GM21619 (cell line): ENCODE measurements at regions not wholly inside any gene's neighbourhood (a gene's known extent, or its start where the extent isn't known, plus 50 kb on each side); places are given as distances from the start of the nearest gene placed in this dataset.

Experiments
- ATAC-seq: cut with Tn5 transposase; IDR thresholded peaks from one replicate; pipeline ENCODE4 v1.9.1; 2021; ENCODE audit not compliant: unreplicated experiment

DNA sequence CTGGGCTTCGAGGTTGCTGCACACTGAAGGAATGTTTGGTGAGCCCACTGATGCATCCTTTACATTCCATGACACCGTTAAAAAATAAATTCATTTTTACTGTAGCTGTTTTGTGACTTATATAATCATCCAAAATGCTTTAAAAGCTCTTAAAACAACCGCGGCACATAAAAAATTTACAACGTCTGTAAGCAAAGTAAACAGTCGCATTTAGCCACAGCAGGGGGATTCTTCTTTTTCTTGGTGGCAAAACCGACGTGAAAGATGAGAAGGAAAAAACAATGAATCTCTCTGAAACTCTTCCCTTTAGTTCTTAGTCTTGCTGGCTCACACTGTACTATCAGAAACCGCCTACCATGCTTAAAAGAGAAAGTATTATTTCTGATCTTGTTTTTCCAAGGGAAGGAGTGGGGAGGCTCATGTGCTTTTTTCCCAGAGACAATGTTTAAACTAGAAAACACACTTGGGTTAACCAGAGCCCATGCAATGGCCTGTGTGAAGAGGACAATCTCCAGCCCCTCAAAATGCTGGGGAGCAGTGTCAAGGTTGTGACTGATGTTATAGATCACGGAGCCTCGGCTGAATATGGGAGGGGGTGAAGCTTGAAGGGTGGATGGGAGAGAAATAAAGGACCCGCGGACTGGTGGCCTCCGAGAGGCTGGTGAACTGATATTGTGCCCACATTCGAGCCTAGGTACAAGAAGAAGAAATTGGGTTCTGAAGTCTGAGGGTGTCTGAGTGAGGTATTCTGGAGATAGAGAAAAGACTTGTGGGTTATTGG is 91.1 kb downstream of the IRF8 start:
- ATAC-seq, result no peak

DNA sequence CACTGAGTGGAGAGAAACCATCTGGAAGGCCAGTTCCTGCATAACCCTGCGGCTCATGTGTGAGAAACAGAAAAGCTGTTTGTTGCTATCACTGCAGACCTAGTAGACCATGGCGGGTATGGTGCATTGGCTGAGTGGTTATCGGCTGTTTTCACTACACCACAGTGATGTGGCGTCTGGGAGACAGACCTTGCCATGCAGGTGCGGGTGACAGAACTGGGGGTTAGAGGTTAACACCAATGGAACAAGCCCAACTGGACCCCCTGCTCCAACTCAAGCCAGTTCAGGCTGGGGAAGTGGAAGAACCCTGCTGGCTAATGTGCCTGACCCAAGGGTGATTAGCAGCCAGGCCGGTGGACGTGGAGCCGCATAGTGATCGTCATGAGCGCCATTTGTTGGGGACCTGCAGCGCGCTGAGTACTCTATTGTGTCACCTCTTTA is 91.9 kb downstream of the IRF8 start:
- ATAC-seq, result no peak

DNA sequence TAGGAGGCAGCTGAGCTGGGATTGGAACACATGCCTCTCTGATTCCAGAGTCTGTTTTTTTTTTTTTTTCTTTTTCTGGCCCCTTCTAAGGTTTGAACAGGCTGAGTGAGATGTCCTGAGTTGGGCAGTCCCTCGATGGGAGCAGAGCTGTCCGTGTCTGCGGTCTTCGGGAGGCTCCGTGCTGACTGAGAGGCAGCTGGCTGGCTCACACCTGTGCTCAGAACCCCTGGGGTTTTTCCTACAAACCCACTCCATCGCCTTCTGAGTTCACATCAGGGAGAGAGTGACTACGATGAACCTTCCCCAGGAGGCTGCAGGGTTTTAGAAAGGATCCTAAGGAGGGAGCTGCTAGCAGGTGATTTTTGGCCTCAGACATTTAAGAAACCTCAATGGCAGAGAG is 92.5 kb downstream of the IRF8 start:
- no peak for ATAC-seq

DNA sequence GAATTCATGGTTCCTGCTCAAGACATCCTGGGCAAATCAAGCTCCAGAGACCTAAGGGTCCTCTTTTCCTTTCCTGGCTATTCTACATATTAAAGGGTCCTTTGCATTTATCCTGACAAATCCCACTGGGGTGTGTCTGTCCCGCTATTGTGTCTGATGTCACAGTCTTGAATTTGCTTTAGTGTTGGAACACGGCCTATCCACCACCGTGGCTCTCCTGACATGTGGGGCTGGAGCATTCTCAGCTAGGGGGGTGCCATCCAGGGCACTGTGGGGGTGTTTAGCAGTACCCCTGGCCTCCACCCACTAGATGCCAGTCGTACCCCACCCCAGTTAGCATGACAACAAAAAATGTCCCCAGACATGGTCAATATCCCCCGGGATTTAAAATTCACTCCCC is 92.9 kb downstream of the IRF8 start:
- ATAC-seq, result no peak

DNA sequence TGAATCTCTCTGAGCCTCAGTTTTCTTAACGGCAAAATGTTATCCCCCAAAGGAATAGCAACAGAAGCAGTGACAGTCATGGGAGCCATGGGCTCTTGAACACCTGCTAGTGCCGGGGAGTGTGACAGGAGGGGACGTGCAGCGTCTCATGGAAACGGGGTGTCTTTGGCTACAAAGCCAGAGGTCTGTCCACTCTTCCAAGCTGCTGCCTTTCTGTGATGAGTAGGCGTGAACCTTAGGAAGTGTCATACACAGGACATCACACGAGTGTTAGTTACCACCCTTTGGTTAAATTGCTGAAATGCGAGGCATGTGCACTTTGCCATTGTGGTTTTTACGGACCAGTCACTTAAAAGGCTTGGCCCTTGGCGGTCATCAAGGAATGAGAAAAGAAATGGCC is 93.4 kb downstream of the IRF8 start:
- no peak for ATAC-seq

DNA sequence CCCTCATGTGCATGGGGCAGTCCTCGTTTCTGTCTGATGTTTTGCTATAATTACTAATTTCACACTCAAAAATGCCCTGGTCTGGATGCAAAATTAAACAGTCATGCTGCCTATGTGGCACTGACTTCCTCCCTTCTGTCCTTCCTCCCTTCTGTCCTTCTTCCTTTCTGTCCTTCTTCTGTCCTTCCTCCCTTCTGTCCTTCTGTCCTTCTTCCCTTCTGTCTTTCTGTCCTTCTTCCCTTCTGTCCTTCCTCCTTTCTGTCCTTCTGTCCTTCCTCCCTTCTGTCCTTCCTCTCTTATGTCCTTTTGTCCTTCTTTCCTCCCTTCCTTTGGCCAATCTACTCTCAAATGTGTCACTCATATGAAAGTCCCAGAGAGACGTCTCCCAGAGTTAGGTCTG is 93.8 kb downstream of the IRF8 start:
- no peak for ATAC-seq

DNA sequence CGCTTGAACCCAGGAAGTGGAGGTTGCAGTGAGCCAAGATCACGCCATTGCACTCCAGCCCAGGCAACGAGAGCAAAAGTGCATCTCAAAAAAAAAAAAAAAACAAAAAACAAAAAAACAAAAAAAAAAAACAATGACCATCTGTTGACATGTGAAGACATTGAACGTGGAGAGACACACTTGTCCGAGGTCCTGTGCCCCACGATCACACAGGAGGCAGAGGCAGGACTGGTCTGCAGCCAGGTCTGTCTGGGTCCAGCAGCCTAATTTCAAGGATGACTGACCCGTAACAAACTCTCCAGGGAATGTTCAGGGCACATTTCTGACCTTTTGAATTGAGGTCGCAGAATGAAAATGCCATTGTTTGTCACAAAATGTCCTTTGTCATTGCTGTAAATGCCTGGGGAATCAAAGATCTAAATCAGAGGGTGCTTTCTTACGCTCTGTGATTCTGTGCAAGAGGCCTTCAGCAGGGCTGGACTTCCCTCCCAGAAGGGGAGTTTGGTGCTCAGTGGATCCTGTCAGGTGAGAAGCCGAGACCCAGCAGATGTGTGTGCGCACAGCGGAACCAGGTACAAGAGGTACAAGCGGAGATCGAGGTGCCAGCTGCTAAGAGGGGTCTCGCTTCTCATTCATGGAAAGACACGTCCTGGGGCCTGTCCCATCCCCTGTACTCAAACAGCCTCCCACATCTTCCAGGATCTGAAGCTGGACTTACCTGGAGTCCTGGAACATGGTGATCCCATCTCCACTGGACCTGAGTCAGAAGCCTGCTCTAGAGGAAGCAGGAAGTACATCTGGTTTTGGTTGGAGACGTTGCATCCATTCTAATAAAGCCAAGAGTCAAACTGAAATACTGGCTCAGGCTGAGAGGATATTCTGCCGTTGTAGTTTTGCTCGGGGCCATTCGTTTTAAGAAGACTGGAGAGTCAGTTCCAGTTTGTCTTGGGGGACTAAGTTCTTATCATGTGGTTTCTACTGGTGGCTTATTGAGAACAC is 95.8 kb downstream of the IRF8 start:
- peak; percentile 11 for ATAC-seq

DNA sequence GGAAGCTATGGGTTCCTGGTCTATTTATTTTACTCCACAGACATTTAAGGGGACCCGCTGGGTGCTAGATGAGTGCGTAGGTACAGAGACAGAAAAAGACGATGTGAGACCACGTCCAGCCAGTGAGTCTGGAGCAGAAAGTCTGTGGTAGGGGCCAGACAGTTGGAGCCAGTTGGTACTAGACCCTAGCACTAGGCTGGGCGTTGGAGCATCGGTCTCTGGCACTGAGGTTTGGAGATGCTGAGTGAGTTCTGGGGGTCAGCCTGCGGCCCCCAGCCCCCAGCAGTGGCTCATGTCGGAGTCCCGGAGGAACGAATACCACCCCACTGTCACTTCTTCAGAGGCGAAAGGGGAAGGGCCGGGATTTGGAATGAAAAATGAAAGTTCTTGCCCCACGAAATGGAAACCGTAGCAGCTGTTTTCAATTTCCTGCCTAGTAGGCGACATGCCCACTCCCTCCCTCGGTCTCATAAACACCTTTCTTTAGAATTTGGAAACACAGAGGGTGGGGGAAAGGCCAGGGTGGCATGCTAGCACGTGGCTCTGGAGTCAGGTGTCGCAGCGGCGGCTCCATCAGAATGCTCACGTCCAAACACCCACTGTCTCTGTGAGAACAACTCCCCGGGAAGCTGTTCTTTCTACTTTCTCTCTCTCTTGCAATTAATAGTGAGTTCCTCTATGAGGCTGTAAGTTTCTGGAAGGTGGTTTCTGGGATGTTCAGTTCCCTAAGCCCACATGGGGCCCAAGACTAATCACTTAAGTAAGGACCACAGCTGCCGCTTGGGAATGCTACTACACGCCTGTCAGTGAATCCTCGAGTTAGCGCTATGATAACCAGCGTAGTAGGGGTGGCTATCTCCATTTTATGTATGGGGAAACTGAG is 96.8 kb downstream of the IRF8 start:
- peak; percentile 48 for ATAC-seq

DNA sequence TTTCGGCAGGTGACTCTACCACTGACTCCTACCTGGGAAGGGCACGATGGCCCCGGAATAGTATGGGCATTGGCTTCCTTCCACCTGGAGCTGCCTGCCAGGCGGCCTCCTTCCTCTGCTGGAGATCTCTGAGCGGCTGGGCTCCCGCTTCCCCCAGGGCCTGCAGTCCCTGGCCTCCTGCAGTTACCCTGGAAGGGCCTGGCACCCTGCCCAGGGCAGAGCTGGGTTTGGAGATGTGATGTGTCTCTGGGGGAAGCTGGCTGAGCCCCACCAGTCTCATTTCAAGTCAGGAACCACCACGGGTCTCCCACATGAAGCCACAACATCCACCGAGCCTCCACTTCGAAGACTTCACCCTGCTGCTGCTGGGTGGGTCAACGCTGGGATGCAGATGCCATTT is 97.9 kb downstream of the IRF8 start:
- ATAC-seq, result no peak

DNA sequence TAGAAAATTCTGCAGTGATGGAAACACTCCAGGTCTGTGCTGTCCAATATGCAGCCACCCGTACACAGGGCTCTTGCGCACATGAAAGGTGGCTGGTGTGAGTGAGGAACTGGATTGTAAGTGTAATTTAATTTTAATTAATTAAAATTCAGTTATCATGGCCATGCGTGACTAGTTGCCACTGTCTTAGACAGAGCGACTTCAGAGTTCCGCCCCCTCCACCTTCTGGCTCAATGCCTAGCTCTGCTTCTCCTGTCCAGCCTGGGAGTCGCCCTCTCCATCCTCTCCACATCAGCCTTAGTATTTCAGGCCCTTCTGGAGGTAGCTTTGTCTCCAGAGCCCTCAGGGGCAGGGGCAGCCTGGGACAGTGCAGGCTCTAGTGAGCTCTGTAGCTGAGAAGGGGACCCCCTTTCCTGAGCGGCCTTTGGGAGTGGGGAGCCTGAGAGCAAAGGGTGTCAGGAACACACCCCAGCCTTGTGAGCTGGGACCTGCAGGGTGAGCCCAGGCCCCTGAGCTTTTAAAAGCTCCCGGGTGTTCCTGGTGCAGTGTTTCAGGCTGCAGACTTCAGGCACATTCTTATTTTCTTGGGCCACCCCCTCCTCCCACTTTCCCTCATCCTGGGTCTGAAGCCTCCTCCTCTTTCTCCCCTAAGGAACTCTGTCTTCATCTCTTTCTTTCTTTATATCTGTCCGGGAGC is 99.4 kb downstream of the IRF8 start:
- no peak for ATAC-seq

DNA sequence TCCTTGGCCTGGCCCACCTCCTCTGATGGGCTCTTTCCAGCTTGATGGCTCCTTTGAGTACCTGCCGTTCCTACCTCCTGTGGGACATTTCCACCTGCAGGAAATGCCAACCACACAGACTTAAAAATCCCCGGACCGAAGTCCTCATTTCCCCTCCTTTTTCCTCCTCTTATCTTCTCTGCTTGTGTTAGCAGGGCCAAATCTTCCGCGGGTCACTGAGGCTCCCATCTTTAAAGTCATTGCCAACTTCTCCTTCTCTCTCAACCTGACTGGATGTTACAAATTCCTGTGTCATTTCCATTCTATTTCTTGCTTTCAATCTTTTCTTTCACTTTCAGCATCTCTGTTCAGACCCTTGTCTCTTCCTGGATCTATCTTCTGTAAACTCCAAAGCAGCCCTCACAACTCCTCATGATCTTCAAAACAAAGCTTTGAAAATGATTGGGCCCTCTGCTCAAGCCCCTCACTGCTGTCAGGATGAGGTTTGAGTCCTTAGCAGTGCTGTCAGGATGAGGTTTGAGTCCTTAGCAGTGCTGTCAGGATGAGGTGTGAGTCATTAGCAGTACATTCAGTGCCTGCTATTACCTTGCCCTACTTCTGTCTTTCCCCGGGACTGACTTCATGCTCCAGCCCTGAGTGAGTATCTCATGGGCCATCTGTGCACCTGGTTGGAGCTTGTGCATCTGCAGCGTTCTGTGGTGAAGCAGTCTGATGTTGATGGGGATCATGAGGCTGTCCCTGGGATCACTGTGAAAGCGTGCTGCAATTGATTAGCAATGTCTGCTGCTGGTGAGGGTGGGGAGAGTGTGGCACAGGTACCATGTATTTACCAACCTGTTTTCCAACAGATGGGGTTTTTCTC is 100.1 kb downstream of the IRF8 start:
- no peak for ATAC-seq

DNA sequence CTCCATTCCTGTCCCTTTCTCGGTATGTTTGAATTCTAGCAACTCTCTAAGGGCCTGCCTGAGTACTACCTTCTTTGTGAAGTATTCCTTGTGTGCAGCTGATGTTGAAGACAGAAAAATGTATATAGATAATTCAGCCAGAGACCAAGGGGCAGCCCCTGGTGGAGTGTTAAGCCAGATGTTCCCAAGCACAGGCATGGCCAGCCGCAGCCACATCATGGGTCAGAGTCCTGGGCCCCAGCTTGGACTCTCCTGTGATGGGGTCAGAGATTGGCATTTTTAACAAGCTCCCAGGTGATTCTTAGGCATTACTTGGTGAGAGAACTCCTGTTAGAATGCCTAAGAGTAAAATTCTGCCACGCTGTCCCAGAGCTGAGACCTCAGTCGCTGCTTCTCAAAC is 100.8 kb downstream of the IRF8 start:
- ATAC-seq, result no peak

DNA sequence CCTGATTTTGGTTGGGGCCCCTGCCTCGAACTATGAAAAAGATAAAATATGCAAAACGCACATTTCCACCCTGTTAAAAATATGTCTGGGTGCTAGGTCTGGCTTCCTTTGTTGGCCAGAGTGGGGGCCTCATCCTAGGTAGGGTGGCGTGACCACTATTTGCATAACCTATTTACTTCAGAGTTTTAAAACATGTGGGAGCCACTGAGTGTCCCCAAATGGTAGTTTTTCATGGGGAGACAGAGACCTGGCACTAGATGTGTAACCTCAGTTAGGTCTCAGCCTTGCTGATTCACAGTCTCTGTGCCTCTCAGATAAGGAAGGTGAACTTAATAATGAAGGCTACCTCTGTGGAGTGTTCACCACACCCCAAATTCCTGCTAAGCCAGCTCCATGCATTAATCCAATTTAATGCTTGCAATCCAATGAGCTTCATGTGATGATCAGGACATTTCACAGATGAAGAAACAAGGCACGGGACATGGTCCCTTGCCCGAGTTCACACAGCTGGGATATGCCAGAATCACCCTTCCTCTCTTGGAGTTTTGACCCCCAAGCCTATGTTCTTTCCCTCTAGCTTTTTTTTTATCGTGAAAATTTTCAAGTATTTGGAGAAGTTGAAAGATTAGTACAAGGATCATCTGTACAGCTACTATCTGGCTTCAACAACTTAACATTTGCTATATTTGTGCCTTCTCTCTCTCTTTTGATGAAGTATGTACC is 103.4 kb downstream of the IRF8 start:
- peak; percentile 86 for ATAC-seq

DNA sequence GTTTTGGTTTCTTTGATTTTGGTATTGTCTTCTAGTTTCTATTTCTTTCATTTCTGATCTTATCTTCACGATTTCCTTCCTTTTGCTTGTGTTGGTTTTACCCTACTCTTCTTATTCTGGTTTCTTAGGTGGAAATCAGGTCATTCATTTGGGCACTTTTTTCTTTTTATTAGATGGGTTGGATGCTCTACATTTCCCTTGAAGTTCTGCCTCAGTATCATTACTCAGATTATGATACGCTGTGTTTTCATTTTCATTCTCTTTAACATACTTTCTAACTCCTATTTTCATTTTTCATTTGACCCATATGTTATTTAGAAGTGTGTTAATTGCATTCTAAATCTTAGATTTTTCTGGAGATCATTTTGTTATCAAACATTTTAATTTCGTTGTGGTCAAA is 108.6 kb downstream of the IRF8 start:
- no peak for ATAC-seq

DNA sequence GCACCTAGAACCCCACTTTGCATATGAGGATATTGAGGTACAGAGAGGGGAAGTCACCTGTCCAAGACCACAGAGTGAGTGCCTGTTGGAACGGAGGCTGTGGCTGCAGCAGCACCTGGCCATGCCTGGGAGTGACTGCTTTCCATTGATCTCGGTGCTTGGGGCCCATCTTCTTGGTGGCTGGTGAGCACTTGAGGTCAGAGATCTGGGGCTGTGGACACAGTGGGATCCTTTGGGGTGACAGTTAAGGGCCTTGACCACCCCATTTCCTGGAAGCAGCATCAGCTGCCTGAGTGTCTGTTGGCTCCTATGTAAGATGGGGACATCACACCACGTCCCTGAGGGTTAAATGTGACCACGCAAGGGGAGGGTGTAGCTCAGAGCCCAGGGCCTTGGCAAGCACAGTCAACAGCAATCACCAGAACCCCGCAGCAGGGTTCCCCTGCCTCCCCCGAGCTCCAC is 111.7 kb downstream of the IRF8 start:
- ATAC-seq, result no peak

DNA sequence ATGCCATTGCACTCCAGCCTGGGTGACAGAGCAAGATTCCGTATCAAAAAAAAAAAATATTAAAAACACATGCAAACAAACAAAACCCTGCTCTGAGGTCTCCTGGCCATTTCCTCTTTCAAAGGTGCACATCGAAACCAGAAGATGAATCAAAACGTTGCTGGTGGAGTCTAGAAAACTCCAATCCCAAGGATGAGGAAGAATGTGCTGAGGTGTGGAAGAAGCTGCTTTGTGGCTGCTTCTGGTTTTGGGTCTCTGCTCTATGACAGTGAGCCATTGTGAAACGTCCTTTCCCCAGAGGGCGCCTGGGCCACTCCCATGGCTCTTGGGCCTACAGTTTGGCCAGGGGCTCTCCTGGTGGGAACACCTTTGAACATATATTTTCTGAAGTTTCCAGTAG is 112.6 kb downstream of the IRF8 start:
- ATAC-seq, result no peak

DNA sequence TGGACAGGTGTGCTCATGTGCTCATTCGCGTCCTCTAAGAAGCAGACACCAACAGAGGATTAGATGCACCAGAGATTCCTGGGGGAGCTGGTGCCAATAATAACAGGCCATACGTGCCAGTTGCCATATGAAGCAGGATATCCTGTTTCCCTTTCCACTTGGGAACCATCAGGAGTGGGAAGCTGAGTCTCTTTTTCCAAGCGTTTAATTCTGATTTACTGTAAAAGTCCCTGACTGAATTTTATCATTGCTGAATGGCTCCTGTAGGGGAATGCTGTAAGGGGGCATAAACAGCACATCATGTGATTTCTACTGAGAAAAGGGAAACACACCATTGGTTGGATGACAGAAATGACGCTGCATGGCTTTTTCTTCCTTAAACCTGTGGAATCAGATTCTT is 113.3 kb downstream of the IRF8 start:
- ATAC-seq, result no peak

DNA sequence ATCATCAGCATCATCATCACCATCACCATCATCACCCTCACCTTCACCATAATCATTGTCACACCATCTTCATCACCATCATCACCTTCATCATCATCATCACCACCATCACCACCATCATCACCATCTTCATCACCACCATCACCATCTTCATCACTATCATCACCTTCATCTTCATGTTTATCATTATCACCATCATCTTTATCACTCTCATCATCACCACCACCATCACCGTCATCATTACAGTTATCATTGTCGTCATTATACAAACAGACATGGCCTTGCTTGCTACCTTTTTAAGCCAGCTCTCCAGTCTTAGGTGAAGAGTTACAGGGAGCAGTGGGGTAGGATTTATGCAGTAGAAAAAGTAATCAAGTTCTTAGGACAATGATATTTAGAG is 114.9 kb downstream of the IRF8 start:
- ATAC-seq, result no peak

DNA sequence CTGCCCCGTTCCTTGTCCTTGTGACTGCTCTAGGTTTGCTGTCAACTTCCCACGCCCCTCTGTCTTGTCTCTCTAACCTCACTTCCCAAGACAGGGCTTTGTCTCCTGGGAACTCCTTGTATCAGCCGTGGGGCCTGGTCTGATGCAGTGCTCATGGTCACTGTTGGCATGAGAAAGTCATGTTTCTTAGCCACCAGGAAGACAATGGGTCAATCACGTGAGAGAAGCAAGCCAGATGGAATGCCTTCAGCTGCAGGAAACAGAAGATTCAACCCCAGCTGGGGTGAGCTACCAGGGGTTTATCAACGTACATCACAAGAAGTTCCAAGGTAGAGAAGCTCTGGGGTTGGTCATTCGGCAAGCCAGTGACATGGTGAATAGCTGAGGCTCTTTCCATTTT is 116.6 kb downstream of the IRF8 start:
- ATAC-seq, result no peak
